Spleen (tissue), 11 donors: ENCODE measurements at regions not wholly inside any gene's neighbourhood (a gene's known extent, or its start where the extent isn't known, plus 50 kb on each side); places are given as distances from the start of the nearest gene placed in this dataset.

Source experiments
- DNase-seq: peaks from one replicate; pipeline ENCODE4 v3.0.0-alpha.2; 2020
- H3K27ac ChIP-seq, 8 donors: fragments of 200-600 bp; sonication (generic) in 7 of 8; 1 replicate in 4 of 8; 2 replicates in 4 of 8; pipeline versions ENCODE4 v1.5.0 to v1.8.0; 2016 to 2021; ENCODE audit warnings: inconsistent platforms in 4 of 8, mild to moderate bottlenecking in 4 of 8, moderate library complexity in 1 of 8
- H3K27me3 ChIP-seq, 7 donors: fragments of 200-600 bp; sonication (generic) in 6 of 7; replicated peaks in 1 of 7; 1 replicate in 4 of 7; 2 replicates in 3 of 7; pipeline versions ENCODE4 v1.5.0 to v1.8.0; 2016 to 2021; ENCODE audit warnings: inconsistent platforms in 3 of 7, mild to moderate bottlenecking in 1 of 7
- H3K36me3 ChIP-seq, 6 donors: fragments of 200-600 bp; sonication (generic) in 5 of 6; 1 replicate in 4 of 6; 2 replicates in 2 of 6; pipeline versions ENCODE4 v1.5.0 to v1.8.0; 2016 to 2021; ENCODE audit warnings: inconsistent platforms in 2 of 6
- H3K4me1 ChIP-seq, 6 donors: fragments of 200-600 bp; sonication (generic) in 5 of 6; 1 replicate in 3 of 6; 2 replicates in 3 of 6; pipeline versions ENCODE4 v1.5.0 to v1.8.0; 2016 to 2021; ENCODE audit warnings: inconsistent platforms in 3 of 6
- H3K4me3 ChIP-seq, 8 donors: fragments of 200-600 bp; sonication (generic) in 7 of 8; 1 replicate in 4 of 8; 2 replicates in 4 of 8; pipeline versions ENCODE4 v1.5.0 to v1.8.0; 2016 to 2021; ENCODE audit warnings: inconsistent platforms in 4 of 8, mild to moderate bottlenecking in 4 of 8, moderate library complexity in 2 of 8
- H3K9me3 ChIP-seq, 8 donors: fragments of 200-600 bp; sonication (generic) in 7 of 8; 1 replicate in 4 of 8; 2 replicates in 4 of 8; pipeline versions ENCODE4 v1.5.0 to v1.8.0; 2016 to 2021; ENCODE audit warnings: inconsistent platforms in 4 of 8
- POLR2A ChIP-seq, 3 donors: fragments of 450-650 bp; IDR thresholded peaks; one replicate each; pipeline ENCODE4 v1.5.1; 2017; ENCODE audit warnings: antibody characterized with exemption in 3 of 3, mild to moderate bottlenecking in 1 of 3
- POLR2AphosphoS5 ChIP-seq, 3 donors: sonication (generic); formaldehyde crosslinking; IDR thresholded peaks; one replicate each; pipeline ENCODE4 v1.5.1; 2017; ENCODE audit warnings: antibody characterized with exemption in 3 of 3
- WGBS, 5 donors: extraction: QIAGEN DNeasy Blood & Tissue Kit in 3 of 5; methylation state at CpG; one replicate each; pipeline versions ENCODE4 v1.1.5 to v1.1.7; 2013 to 2018; 5-methylcytosine and 5-hydroxymethylcytosine counted together
- intact Hi-C: fragments of 100-400 bp; cut with DNase I; formaldehyde crosslinking; loops from one replicate; pipeline ENCODE4 v1.15.0; 2023; ENCODE audit warnings: low total_unique reads
- TF ChIP-seq, protein P1 (sequence below), 11 experiments: fragments of 200-600 bp in 7 of 11; fragments of 450-650 bp in 4 of 11; sonication (generic) in 4 of 11; IDR thresholded peaks in 8 of 11; conservative IDR thresholded peaks in 3 of 11; 1 replicate in 7 of 11; 2 replicates in 4 of 11; pipeline versions ENCODE4 v1.4.0 to v1.8.0; 2016 to 2021; ENCODE audit warnings: antibody characterized with exemption in 11 of 11, inconsistent platforms in 4 of 11, mild to moderate bottlenecking in 1 of 11
- donor health status: healthy with polysubstance abuse.
- donor health status: DM: no; HTN: no; CAD: no; lungs with moderate emphysema.
- donor health status: DM: no; HTN: no; CAD: no.
- donor health status: Bipolar disorder and iron deficiency.
- donor health status: healthy.
- donor health status: DM: no; HTN: no; CAD: no.
- donor health status: DM: yes; HTN: yes; CAD: no.

- Histone ChIP-seq H3K27me3 (no peaks in the 10 kb centered on the region), H3K9me3 (peaks cover 0 to 14% (median 10%) of the 10 kb centered on the region in 8 donors), H3K4me3 (no peak overlapping the region), H3K36me3 (no peaks in the 10 kb centered on the region), H3K27ac (no peak overlapping the region), H3K4me1 (no peaks in the 10 kb centered on the region)
- no peak for TF ChIP-seq POLR2AphosphoS5 (IDR thresholded peaks at IDR 0.05)
- TF ChIP-seq POLR2A (IDR thresholded peaks at IDR 0.05), result no peak
- TF ChIP-seq, protein P1, sequence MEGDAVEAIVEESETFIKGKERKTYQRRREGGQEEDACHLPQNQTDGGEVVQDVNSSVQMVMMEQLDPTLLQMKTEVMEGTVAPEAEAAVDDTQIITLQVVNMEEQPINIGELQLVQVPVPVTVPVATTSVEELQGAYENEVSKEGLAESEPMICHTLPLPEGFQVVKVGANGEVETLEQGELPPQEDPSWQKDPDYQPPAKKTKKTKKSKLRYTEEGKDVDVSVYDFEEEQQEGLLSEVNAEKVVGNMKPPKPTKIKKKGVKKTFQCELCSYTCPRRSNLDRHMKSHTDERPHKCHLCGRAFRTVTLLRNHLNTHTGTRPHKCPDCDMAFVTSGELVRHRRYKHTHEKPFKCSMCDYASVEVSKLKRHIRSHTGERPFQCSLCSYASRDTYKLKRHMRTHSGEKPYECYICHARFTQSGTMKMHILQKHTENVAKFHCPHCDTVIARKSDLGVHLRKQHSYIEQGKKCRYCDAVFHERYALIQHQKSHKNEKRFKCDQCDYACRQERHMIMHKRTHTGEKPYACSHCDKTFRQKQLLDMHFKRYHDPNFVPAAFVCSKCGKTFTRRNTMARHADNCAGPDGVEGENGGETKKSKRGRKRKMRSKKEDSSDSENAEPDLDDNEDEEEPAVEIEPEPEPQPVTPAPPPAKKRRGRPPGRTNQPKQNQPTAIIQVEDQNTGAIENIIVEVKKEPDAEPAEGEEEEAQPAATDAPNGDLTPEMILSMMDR (IDR thresholded peaks at IDR 0.05 in 8 of 11, conservative IDR thresholded peaks at IDR 0.05 in 3 of 11), result no peak
- DNase-seq, result no peak
- intact Hi-C loops, result no loop called here
- WGBS, 5 donors, result 68 to 92% (median 80%) methylated on average over 1 of the region's 1 CpG
Observed at GRCh38 chr6:156418253-156418652, 358.9 kb upstream of the ARID1B start.

GRCh38 chr6:156416391-156416790, 360.8 kb upstream of the ARID1B start:
- Histone ChIP-seq H3K36me3 (no peaks in the 10 kb centered on the region), H3K9me3 (peaks cover 0 to 11% (median 6%) of the 10 kb centered on the region in 8 donors), H3K4me3 (no peak overlapping the region), H3K27me3 (no peaks in the 10 kb centered on the region), H3K27ac (no peak overlapping the region), H3K4me1 (no peaks in the 10 kb centered on the region)
- no peak for DNase-seq
- TF ChIP-seq POLR2AphosphoS5 (IDR thresholded peaks at IDR 0.05) (no peak), POLR2A (IDR thresholded peaks at IDR 0.05) (no peak)
- TF ChIP-seq, protein P1 (IDR thresholded peaks at IDR 0.05 in 8 of 11, conservative IDR thresholded peaks at IDR 0.05 in 3 of 11), result no peak
- 85 to 97% (median 92%) methylated on average over 1 of the region's 1 CpG for WGBS, 5 donors
- intact Hi-C loops, result no loop called here

DNA sequence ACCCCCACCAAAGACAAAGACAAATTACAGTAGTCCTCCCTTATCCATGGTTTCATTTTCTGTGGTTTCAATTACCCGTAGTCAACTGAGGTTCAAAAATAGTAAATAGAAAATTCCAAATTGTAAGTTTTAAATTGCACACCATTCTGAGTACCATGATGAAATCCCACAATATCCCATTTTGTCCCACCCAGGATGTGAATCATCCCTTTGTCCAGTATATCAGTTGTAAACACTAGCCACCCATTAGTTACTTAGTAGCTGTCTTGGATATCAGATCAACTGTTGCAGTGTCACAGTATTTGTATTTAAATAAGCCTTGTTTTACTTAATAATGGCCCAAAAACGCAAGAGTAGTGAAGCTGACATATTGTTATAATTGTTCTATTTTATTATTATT, 364.0 kb upstream of the ARID1B start:
- Histone ChIP-seq H3K4me3 (no peak overlapping the region), H3K27ac (no peak overlapping the region), H3K27me3 (no peaks in the 10 kb centered on the region), H3K9me3 (peaks cover 0 to 11% (median 6%) of the 10 kb centered on the region in 8 donors), H3K4me1 (no peaks in the 10 kb centered on the region), H3K36me3 (no peaks in the 10 kb centered on the region)
- intact Hi-C loops, result no loop called here
- DNase-seq, result no peak
- WGBS, 5 donors, result 82 to 90% (median 86%) methylated on average over 2 of the region's 2 CpGs
- no peak for TF ChIP-seq POLR2AphosphoS5 (IDR thresholded peaks at IDR 0.05)
- TF ChIP-seq, protein P1 (IDR thresholded peaks at IDR 0.05 in 8 of 11, conservative IDR thresholded peaks at IDR 0.05 in 3 of 11), result no peak
- TF ChIP-seq POLR2A (IDR thresholded peaks at IDR 0.05), result no peak

DNA sequence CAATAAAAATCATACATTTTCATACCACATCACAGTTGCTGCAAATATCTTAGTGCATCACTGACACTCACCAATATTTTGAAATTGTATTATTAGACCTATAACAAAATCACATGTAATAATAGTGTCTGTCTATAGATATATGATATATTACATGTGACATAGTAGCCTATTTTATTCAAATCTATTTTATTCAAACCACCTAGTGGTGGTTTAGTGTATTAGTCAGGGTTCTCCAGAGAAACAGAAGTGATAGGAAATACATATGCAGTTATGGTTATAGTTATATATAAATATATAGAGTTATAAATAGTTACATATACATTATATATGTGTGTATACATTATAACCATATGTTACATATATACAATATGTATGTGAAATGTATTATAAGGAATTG, 366.5 kb upstream of the ARID1B start:
- intact Hi-C loops, result no loop called here
- Histone ChIP-seq H3K4me1 (no peaks in the 10 kb centered on the region), H3K9me3 (peaks cover 0 to 11% (median 6%) of the 10 kb centered on the region in 8 donors), H3K27me3 (no peaks in the 10 kb centered on the region), H3K4me3 (no peak overlapping the region), H3K36me3 (no peaks in the 10 kb centered on the region), H3K27ac (no peak overlapping the region)
- DNase-seq, result no peak
- TF ChIP-seq, protein P1 (IDR thresholded peaks at IDR 0.05 in 8 of 11, conservative IDR thresholded peaks at IDR 0.05 in 3 of 11), result peak in 3 of 11 experiments; percentile 29 to 37 (median 34)
- TF ChIP-seq POLR2AphosphoS5 (IDR thresholded peaks at IDR 0.05), result no peak
